NOMO-1 treated with DMSO at 0.1 percent for 48 hours (cell line): ENCODE measurements at regions not wholly inside any gene's neighbourhood (a gene's known extent, or its start where the extent isn't known, plus 50 kb on each side); places are given as distances from the start of the nearest gene placed in this dataset.

Experiments
- DNase-seq: peaks from one replicate; lab custom pipeline; 2025; ENCODE audit not compliant: unreplicated experiment; lab: John Stamatoyannopoulos, UW

DNA sequence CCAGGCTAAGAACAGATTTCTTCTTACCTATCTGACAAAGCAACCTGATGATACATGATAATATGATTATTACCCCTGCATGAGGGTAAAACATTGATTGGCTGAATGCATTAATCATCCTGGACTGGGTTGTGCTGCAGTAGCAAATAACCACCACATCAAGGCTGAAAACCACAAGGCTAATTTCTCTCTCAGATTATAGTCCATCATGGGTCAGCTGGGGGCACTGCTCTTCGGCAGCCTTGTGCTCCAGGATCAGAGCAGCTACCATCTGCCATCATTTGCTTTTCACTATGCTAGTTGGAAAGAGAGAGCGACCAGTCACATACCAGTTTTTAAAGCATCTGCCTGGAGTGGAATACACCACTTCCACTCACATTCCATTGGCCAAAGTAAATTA, 383.5 kb downstream of the RASEF start:
- DNase-seq: no peak

DNA sequence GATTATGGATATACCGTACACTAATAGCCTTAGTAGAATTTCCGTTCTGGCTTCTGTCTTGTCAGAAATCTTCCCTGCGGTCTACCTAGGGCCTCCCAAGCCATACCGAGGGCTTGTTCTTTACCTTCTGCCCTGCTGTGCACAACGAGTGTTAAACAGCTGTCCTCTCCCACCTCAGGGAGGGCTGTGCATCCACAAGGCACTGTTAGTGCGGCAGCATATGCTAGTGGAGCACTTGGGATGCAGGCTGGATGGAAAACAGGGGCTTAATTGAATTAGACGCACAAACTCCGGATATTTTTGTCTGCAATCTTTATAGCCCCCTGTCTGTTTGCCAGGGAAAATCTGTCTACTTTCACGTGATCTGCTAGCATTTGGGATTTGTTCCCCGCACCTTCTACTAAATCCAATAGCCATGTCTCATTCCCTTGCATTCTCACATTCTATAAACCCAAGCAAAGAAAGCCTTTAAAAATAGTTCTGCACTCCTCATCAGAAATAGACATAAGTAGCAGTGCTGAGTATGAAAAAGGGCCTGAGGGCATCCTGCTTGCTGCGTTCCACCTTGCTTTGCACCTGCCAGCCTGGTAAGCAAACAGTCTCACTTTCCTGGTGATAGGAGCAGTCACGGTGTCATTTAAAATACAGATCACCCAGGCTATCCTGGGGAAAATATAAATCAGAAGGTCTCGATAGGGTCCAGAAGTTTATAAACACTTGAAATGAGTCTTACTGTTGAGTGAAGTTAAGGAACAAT, 382.6 kb downstream of the RASEF start:
- no peak for DNase-seq

DNA sequence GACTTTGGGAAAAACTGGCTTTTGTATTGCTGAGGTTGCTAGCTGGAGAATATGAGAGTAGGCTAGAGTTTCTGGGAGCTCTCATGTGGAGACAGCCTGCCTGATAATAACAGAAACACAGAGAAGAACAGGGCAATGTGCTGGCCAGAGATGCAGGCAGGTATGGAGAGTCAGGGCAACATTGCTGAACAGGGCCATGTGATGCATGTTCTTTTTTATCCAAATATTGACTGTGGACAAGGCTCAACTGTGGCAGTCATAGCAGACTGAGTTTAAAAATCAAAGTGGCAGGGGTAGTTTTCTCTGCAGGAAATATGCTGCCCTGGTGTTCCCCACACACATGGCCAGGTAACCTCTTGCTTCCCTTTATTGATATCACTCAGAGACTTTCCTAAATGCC, 381.1 kb downstream of the RASEF start:
- no peak for DNase-seq

DNA sequence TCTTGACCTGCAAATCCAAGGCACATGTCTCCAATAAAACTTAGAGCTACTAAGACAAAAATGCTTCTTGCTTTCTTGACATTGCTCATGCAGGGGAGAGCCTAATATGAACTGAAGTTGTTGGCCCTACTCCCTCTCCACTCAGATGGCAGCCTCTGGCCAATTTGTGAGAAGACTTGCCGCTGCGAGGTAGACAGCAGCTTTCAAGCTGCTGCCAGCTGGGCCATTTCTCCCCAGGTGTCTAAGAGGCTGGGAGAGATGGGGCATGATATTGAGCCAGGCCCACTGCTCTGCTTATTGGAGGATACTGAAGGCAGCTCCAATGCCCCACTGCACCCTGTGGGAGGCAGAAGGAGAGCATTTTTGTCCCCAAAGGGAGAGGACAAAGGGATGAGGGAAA, 380.5 kb downstream of the RASEF start:
- no peak for DNase-seq

DNA sequence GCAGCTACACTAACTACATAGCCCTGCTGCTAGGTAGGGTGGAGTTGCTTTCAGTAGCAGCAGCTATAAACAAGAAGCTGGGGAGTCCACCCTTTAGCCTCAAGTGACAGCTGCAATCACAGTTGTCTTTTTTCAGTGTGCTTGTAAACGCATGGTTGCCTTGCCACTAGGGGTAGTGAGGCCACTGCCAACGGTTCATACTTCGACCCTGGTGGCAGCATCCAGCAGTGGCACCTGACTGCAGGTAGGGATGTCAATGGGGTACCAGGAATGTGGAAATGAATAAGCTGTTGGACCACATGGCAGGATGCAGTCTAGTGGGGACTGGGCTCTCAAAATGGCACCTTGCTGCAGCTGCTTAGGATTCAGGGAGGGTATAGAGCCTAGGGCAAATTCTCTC, 367.2 kb downstream of the RASEF start:
- no peak for DNase-seq

DNA sequence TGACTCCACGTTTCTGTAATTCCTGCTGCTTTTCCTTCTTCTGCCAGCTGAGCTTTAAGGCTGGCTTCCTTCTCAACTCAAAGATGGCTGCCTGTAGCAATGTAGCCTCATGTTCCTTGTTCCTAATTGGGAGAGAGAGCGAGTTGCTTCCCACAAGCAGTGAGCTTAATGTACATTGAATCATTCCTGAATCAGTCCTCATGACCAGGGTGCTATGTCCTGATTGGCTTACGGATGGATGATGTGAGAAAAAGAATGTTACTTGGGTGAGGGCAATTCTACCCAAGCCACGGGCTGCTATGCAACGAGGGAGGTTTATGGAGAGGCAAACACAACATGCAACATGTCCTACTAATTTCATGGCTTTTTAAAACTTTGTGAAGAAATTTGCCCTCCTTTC, 356.2 kb downstream of the RASEF start:
- DNase-seq: no peak

DNA sequence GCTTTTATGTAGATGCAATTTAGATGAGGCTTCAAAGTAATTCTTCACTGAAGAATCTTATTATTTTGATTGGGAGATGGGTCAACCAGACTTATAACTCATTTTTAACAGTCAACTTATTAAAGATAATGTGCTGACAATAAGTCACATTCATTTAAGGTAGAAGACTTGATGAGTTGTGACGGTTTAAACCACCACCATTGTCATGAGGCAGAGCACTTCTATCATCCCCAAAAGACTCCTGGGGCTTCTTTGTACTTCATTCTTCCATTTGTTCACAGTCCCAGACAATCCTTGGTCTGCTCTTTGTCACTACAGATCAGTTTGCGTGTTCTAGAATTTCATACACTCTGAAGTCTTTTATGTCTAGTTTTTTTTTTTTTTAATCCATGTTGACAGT, 346.1 kb downstream of the RASEF start:
- no peak for DNase-seq

DNA sequence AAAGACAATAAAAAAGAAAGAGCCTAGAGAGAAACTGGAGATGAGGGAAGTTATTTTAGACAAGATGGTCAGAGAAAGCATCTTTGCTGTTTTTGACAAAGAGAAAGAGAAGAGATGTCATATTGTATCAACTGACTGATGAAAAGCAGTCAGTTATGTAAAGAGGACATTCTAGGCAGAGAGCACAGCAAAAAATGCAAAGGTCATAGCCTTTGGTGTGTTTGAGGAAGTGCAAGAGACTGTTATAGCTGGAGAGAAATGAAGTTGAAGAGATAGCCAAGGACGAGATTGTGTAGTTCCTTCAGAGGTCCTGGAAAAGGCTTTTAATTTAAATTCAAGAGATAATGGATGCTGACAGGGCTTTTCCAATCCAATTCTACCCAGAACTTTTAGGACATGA, 342.4 kb downstream of the RASEF start:
- no peak for DNase-seq

DNA sequence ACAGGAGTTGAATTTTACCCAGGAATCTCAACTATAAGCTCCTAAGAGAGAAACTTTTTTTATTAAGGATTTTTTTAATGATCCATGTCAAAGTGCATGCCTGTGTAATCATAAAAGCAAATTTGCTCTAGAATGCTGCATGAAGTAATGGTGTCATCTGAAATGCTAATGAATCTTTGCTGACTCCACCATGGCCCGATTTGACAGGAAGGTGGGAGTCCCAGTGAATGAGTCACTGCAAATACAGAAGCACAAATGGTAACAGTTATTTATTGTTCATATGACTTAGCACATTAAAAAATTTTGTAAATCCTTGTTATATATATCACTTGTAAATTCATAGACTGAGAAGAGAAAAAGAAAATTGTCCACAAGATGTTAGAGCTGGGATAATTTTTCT, 341.3 kb downstream of the RASEF start:
- no peak for DNase-seq

DNA sequence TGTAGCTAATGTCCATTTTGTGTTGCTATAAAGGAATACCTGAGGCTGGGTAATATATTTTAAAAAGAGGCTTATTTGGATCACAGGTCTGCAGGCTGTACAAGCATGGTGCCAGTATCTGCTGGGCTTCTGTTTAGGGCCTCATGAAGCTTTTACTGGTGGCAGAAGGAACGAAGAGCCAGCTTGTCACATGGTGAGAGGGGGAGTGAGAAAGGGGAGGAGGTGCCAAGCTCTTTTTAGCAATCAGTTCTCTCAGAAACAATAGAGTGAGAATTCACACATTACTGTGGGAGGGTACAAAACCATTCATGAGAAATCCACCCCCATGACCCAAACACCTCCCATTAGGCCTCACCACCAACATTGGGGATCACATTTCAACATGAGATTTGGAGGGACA, 340.9 kb downstream of the RASEF start:
- DNase-seq: no peak

DNA sequence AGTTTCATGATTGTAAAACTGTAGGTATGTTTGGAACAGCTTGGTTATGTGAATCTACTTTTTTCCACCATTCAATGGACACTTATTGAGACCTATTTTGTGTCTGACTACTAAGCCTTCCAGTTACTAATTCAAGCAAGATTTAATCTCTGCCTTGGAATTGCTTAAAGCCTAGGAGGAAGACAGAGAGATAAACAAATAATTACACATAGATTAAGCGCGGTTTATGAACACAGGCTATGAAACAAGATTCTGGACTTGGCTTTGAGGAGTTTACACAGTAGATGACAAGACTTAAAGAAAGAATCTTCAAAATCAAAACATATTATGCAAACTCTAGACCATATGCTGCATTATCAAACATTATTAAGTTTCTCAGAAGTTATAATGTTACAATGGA, 340.4 kb downstream of the RASEF start:
- DNase-seq: no peak

DNA sequence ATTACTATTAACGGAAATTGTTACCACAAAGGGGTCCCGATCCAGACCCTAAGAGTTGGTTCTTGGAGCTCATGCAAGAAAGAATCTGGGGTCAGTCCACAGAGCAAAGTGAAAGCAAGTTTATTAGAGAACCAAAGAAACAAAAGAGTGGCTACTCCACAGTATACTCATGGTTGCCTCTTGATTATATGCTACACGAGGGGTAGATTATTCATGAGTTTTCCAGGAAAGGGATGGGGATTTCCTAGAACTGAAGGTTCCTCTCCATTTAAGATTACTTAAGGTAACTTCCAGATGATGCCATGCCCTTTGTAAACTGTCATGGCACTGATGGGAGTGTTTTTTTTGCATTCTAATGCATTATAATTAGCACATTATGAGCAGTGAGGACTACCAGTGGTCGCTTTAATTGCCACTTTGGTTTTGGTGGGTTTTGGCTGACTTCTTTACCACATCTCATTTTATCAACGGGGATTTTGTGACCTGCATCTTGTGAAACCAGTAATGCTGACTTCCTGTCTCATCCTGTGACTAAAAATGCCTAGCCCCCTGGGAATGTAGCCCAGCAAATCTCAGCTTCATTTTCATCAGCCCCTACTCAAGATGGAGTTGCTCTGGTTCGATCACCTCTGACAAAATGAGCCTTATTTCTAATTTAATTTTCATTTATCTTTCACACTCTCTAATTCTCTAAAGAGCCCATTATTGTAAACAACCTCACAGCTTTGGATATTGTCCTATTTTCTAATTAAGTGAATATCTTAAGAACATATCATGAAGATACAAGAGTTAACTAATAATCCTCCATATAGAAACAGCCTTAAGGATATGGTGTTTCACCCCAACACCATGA, 336.3 kb downstream of the RASEF start:
- DNase-seq: no peak

DNA sequence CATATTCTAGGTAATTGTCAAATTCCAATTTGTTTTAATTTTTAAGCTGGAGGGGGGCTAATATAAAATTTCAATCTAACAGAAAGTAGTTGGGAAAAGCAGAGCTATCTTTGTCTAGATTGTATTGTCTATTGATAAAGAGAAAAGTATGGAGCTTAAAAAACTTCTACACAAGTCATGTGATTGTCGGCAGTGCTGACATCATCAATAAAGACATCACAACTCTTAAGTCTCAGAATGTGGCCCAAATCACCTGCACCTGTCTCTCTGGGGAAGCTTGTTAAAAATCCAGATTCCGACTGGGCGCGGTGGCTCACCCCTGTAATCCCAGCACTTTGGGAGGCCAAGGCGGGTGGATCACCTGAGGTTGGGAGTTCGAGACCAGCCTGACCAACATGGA, 333.8 kb downstream of the RASEF start:
- DNase-seq: no peak

DNA sequence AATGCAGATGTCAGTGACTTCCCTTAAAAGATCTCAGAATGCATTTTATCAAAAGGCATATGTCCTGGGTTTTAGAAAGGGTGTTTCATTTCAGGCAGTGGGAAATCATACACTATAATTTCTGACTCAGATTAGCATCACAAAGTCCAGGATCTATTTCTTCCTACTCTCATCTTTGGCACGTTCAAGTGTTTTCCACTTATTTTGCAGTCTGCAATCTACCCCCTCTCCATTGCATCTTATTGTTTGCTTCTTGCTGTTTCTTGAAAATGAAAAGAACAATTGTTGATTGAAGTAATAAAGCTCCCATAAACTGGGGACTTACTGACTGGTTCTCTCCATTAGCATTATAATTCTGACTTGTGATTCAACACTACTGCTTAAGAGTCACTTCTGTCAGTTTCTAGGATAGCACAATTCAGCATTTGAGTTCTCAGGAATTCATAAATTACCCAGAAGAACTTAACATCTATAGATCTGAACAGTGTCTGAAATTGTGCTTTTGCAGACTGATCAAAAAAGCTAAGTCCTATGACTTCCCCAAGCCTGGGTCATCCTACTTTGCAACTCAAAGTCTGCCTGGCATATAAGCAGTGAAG, 332.9 kb downstream of the RASEF start:
- DNase-seq: no peak

DNA sequence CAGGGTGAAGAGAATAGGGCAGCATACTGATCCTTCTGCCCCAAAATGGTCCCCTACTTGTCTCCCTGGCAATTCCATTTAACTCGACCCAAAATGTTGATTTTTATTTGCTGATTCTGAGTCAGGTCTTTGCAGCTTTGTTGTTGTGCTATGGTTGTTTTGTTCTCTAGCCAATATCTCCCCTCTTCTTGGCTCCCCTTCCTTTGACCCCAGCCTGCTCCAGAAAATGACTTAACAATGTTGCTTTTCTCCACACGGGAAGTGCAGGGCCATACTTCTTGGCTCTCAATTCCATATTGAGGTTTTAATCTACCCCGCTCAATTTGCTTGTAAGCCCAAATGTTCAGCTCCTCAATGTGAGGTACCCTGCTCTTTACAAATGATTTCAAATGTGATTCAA, 330.0 kb downstream of the RASEF start:
- DNase-seq: no peak

DNA sequence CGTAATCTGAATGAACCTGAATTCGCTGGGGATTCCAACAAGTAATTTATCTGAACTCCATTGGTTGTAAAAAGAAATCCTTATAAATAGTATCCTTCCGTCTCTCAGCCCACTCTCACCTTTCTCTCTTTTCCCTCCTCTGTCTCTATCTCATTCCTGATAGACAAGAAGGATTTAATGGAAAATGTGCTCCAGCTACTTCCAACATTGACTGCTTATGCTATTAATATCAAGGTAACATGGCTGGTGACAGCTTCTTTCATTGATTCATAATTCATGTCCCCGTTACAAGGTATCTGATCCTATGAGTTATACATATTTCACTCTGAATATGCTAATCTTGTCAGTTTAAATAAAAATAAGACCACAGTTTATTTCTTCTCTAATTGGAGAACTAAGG, 326.8 kb downstream of the RASEF start:
- DNase-seq: no peak

DNA sequence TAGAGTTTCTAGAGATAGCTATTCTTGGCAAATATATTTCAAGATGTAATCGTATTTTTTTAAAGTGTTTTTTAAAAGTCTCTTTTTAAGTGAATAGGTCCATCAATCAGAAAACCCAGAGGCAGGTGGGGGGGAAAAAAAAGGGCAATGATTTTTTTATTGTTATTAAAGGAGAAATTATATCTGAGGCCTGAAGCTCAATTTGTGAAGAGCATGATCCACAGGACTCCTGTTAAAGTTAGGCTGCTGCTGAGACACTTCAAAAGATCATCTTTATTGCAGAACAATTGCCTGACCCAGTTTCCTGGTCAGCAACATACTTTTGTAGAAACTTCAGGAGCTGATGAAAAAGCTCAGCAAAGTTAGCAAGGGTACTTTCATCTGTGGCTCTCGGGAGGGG, 326.2 kb downstream of the RASEF start:
- DNase-seq: no peak

DNA sequence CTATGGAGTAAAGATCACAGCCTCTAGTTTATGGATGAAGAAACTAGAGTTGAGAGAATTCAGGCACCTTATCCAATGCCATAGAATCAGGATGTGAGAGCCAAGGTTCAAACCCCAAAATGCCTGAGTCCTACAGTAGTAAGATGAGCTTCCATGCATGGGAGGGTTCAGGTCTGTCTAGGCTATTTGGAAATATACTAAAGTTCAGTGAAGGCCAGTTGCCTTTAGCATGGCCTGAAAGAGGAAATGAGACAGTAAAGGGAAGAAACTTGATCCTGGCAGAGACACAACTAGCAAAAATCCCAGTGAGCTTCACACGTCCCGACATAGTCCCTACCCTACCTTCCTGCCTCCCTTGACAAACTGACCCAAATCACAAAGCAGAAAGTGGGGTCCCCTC, 317.0 kb downstream of the RASEF start:
- no peak for DNase-seq

DNA sequence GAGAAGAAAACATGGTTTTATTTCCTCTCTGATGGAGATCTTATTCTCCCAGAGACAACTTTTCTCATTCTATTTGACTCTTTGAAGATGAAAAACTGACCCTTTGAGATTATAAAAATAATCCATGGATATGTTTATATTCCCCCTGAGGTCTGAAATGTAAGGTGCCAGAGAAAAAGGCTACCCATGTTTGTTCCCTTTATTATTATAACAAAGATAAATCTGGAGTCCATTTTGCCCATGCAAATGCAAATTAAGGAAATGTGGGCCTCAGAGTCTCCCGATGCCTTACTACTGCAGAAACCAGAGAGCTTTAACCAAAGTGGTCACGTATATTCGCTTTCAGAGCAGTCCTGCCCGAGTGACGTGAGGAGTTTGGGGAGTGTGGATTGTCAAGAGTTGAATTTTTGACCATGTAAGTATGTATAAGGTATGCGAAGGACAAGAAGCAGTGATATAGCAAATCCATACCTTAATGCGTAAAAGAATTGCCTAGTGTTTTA, 312.5 kb downstream of the RASEF start:
- DNase-seq: no peak

DNA sequence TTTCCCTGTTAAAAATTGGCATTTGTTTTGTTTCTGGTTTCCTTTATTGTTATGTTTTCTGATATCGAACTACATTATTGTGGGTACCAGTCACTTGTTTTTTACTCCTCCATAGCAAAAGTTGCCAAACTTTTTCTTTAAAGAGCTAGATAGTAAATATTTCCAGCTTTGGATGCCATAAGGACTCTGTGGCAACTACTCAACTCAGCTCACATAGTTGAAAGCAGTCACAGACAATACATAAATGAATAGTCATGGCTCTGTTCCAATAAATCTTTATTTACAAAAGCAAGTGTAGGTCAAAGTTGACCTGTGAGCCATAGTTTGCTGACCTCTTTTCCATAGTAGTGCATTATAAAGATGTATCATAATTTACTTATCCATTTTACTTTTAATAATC, 305.0 kb downstream of the RASEF start:
- DNase-seq: no peak

DNA sequence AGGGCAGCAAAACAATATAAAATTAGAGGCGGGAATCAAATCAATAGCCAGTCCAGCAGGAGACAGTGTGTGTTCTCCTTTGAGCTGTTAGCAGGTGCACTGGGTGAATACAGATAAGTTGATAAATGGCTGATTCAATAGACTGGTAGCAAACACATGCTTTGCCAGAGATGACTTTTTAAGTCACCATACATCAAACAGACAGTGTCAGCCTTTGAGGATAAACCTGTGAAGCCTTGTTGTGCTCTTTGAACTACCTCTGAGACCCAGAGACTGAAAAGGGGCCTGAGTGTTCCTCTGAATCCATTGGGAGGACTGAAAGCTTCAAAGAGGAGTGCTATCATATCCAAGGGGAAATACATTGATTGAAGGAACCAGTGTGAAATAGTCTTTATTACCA, 301.9 kb downstream of the RASEF start:
- no peak for DNase-seq

DNA sequence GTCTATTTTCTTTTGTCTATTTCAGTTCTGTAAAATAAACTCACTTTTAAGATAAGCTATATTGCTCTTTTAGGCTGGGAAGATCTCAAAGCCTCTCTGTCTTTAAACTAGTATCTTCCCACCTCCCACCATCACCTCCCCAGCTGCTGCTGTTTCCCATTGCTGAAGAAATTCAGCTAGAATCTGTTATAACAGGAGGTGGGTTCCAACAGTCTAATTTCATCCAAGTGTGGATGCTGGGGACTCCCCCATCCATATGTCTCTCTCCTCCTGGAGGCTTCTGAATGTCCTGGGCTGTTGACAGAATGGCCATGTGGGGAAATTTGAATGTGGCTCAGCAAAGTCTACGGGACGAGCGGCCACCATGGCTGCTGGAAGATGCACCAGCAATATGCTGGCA, 301.0 kb downstream of the RASEF start:
- DNase-seq: no peak
